Astrocyte (in vitro differentiated cells and primary cell): ENCODE measurements at regions not wholly inside any gene's neighbourhood (a gene's known extent, or its start where the extent isn't known, plus 50 kb on each side); places are given as distances from the start of the nearest gene placed in this dataset.

Experiments
- DNase-seq: peaks from one replicate; pipeline ENCODE4 v3.0.0-alpha.2; 2010; ENCODE audit warnings: low read depth
- FAIRE-seq: peaks from 2 replicates; lab custom pipeline; 2011; peaks lifted over from hg19 to GRCh38; lab: Jason Lieb, UNC
- H2AFZ ChIP-seq: 2 replicates; pipeline ENCODE4 v1.6.0; 2012; ENCODE audit warnings: low read depth, low read length, inconsistent platforms
- H3K27ac ChIP-seq: 2 replicates; pipeline ENCODE4 v1.5.1; 2011; ENCODE audit warnings: low read depth, low read length, inconsistent platforms
- H3K27me3 ChIP-seq: 2 replicates; pipeline ENCODE4 v1.6.0; 2011; ENCODE audit warnings: low read length, inconsistent platforms; ENCODE audit not compliant: insufficient read depth
- H3K36me3 ChIP-seq: 2 replicates; pipeline ENCODE4 v1.5.1; 2011; ENCODE audit warnings: low read length, inconsistent platforms; ENCODE audit not compliant: insufficient read depth
- H3K4me1 ChIP-seq: 2 replicates; pipeline ENCODE4 v1.5.1; 2011; ENCODE audit warnings: low read length, inconsistent platforms; ENCODE audit not compliant: insufficient read depth
- H3K4me2 ChIP-seq: 2 replicates; pipeline ENCODE4 v1.6.0; 2012; ENCODE audit warnings: low read length, inconsistent platforms
- H3K4me3 ChIP-seq: 2 replicates; pipeline ENCODE4 v1.5.1; 2011; ENCODE audit warnings: low read depth, mild to moderate bottlenecking, low read length, inconsistent platforms; ENCODE audit not compliant: insufficient read depth
- H3K79me2 ChIP-seq: 2 replicates; pipeline ENCODE4 v1.6.0; 2012; ENCODE audit warnings: mild to moderate bottlenecking, low read length, inconsistent platforms; ENCODE audit not compliant: insufficient read depth
- H3K9ac ChIP-seq: 2 replicates; pipeline ENCODE4 v1.6.0; 2012; ENCODE audit warnings: mild to moderate bottlenecking, low read length, inconsistent platforms
- H3K9me3 ChIP-seq: 2 replicates; pipeline ENCODE4 v1.5.1; 2012; ENCODE audit warnings: low read depth, mild to moderate bottlenecking, low read length, inconsistent platforms; ENCODE audit not compliant: insufficient read depth
- H4K20me1 ChIP-seq: 2 replicates; pipeline ENCODE4 v1.6.0; 2012; ENCODE audit warnings: low read length, inconsistent platforms; ENCODE audit not compliant: insufficient read depth
- H3K27ac Mint-ChIP-seq: one replicate; pipeline ENCODE4 v1.8.0; 2021; ENCODE audit warnings: mild to moderate bottlenecking, mixed read lengths; ENCODE audit not compliant: unreplicated experiment
- H3K27me3 Mint-ChIP-seq: one replicate; pipeline ENCODE4 v1.8.0; 2021; ENCODE audit warnings: low read depth, mixed read lengths; ENCODE audit not compliant: unreplicated experiment
- H3K36me3 Mint-ChIP-seq: one replicate; pipeline ENCODE4 v1.8.0; 2021; ENCODE audit warnings: low read depth, mixed read lengths; ENCODE audit not compliant: unreplicated experiment
- H3K4me1 Mint-ChIP-seq: one replicate; pipeline ENCODE4 v1.8.0; 2021; ENCODE audit warnings: low read depth, mixed read lengths; ENCODE audit not compliant: unreplicated experiment
- H3K4me3 Mint-ChIP-seq: one replicate; pipeline ENCODE4 v1.8.0; 2021; ENCODE audit warnings: mild to moderate bottlenecking, moderate library complexity, mixed read lengths; ENCODE audit not compliant: unreplicated experiment
- H3K9me3 Mint-ChIP-seq: one replicate; pipeline ENCODE4 v1.8.0; 2021; ENCODE audit warnings: mild to moderate bottlenecking, mixed read lengths; ENCODE audit not compliant: unreplicated experiment
- EZH2 ChIP-seq: IDR thresholded peaks from 2 replicates; pipeline ENCODE4 v1.6.1; 2012; ENCODE audit warnings: mild to moderate bottlenecking, low read length, inconsistent platforms; ENCODE audit not compliant: insufficient read depth
- TF ChIP-seq, protein P1 (sequence below): IDR thresholded peaks from 2 replicates; pipeline ENCODE4 v1.5.1; 2011; ENCODE audit warnings: low read depth, mild to moderate bottlenecking, inconsistent platforms, low read length, moderate library complexity; ENCODE audit not compliant: insufficient read depth

DNA sequence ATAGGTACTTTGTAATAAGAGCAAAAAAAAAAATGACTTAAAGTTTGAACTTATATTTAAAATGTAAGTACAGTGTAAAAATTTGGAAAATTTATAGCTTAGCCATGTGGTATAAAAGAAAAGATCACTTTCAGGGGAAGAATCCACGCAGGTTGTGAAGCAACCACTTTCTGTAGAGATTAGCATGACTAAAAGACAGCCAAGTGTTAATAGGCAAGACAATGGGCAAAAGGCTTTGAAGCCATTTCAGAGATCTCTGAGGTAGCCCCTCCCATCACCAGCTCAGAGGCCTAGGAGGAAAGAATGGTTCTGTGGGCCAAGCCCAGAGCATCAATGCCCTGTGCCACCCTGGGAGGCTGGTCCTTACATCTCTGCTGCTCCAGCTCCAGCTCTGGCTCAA, 346.3 kb upstream of the CHD1 start:
- no peaks in the 10 kb centered on the region for H3K4me1 Mint-ChIP-seq
- no peaks in the 10 kb centered on the region for H4K20me1 ChIP-seq
- H3K79me2 ChIP-seq, result no peaks in the 10 kb centered on the region
- no peak overlapping the region for H3K27ac ChIP-seq
- H3K9me3 Mint-ChIP-seq, result peaks cover 2% of the 10 kb centered on the region
- no peaks in the 10 kb centered on the region for H3K9me3 ChIP-seq
- H3K36me3 ChIP-seq, result no peaks in the 10 kb centered on the region
- H3K4me2 ChIP-seq, result no peak overlapping the region
- no peaks in the 10 kb centered on the region for H3K4me1 ChIP-seq
- H3K27me3 ChIP-seq, result no peaks in the 10 kb centered on the region
- H3K4me3 ChIP-seq, result no peak overlapping the region
- no peak for DNase-seq
- H2AFZ ChIP-seq, result no peak overlapping the region
- no peak overlapping the region for H3K27ac Mint-ChIP-seq
- no peaks in the 10 kb centered on the region for H3K27me3 Mint-ChIP-seq
- TF ChIP-seq, protein P1, sequence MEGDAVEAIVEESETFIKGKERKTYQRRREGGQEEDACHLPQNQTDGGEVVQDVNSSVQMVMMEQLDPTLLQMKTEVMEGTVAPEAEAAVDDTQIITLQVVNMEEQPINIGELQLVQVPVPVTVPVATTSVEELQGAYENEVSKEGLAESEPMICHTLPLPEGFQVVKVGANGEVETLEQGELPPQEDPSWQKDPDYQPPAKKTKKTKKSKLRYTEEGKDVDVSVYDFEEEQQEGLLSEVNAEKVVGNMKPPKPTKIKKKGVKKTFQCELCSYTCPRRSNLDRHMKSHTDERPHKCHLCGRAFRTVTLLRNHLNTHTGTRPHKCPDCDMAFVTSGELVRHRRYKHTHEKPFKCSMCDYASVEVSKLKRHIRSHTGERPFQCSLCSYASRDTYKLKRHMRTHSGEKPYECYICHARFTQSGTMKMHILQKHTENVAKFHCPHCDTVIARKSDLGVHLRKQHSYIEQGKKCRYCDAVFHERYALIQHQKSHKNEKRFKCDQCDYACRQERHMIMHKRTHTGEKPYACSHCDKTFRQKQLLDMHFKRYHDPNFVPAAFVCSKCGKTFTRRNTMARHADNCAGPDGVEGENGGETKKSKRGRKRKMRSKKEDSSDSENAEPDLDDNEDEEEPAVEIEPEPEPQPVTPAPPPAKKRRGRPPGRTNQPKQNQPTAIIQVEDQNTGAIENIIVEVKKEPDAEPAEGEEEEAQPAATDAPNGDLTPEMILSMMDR, result no peak
- TF ChIP-seq EZH2, result no peak
- no peak for FAIRE-seq
- no peaks in the 10 kb centered on the region for H3K36me3 Mint-ChIP-seq
- H3K4me3 Mint-ChIP-seq, result no peak overlapping the region
- H3K9ac ChIP-seq, result no peak overlapping the region

GRCh38 chr5:99272576-99272975, 343.8 kb upstream of the CHD1 start:
- H4K20me1 ChIP-seq, result no peaks in the 10 kb centered on the region

DNA sequence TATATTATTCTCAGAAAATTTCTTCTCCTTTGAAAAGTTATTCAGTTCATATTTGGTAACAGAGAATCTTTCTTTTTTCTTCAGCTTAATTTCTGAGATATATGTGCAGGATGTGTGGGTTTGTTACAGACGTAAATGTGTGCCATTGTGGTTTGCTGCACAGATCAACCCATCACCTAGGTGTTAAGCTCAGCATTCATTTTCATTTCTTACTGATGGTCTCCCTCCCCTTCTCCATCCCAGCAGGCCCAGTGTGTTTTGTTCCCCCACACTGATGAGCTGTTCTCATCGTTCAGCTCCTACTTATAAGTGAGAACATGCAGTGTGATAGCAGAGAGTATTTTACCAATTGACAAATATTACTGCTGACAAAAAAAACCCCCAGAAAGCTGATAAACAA, 330.0 kb upstream of the CHD1 start:
- no peaks in the 10 kb centered on the region for H3K36me3 Mint-ChIP-seq
- H3K4me2 ChIP-seq, result no peak overlapping the region
- H3K4me3 Mint-ChIP-seq, result no peak overlapping the region
- H3K4me1 ChIP-seq, result no peaks in the 10 kb centered on the region
- H3K9me3 Mint-ChIP-seq, result peaks cover 10% of the 10 kb centered on the region
- H3K27me3 ChIP-seq, result no peaks in the 10 kb centered on the region
- peaks cover 7% of the 10 kb centered on the region for H3K4me1 Mint-ChIP-seq
- FAIRE-seq (no peak), DNase-seq (no peak)
- H4K20me1 ChIP-seq, result no peaks in the 10 kb centered on the region
- no peaks in the 10 kb centered on the region for H3K36me3 ChIP-seq
- H3K9ac ChIP-seq, result no peak overlapping the region
- H3K9me3 ChIP-seq, result peaks cover 2% of the 10 kb centered on the region
- no peaks in the 10 kb centered on the region for H3K27me3 Mint-ChIP-seq
- no peak overlapping the region for H3K27ac ChIP-seq
- H3K27ac Mint-ChIP-seq, result no peak overlapping the region
- no peak overlapping the region for H2AFZ ChIP-seq
- no peak overlapping the region for H3K4me3 ChIP-seq
- TF ChIP-seq, protein P1, result no peak
- no peak for TF ChIP-seq EZH2
- no peaks in the 10 kb centered on the region for H3K79me2 ChIP-seq

More at GRCh38 chr5:99272576-99272975, 343.8 kb upstream of the CHD1 start:
- H3K4me1 Mint-ChIP-seq, result no peaks in the 10 kb centered on the region
- Histone ChIP-seq H3K4me2 (no peak overlapping the region), H3K9ac (no peak overlapping the region), H2AFZ (no peak overlapping the region), H3K27ac (no peak overlapping the region), H3K79me2 (no peaks in the 10 kb centered on the region), H3K4me3 (no peak overlapping the region), H3K27me3 (no peaks in the 10 kb centered on the region), H3K9me3 (no peaks in the 10 kb centered on the region), H3K4me1 (no peaks in the 10 kb centered on the region), H3K36me3 (no peaks in the 10 kb centered on the region)
- H3K36me3 Mint-ChIP-seq, result no peaks in the 10 kb centered on the region
- peaks cover 2% of the 10 kb centered on the region for H3K9me3 Mint-ChIP-seq
- DNase-seq, result no peak
- FAIRE-seq, result no peak
- no peaks in the 10 kb centered on the region for H3K27me3 Mint-ChIP-seq
- TF ChIP-seq, protein P1, result no peak
- TF ChIP-seq EZH2, result no peak
- no peak overlapping the region for H3K4me3 Mint-ChIP-seq
- H3K27ac Mint-ChIP-seq, result no peak overlapping the region
